Transverse colon (tissue), 4 donors: ENCODE measurements at regions not wholly inside any gene's neighbourhood (a gene's known extent, or its start where the extent isn't known, plus 50 kb on each side); places are given as distances from the start of the nearest gene placed in this dataset.

Experiments used
- DNase-seq: peaks from one replicate; pipeline ENCODE4 v3.0.0-alpha.2; 2019
- H3K27ac ChIP-seq, 4 donors: fragments of 200-600 bp; sonication (generic); 2 replicates each; pipeline ENCODE4 v1.5.1; 2016 to 2018; ENCODE audit warnings: inconsistent platforms in 4 of 4
- H3K27me3 ChIP-seq: fragments of 200-600 bp; sonication (generic); 2 replicates; pipeline ENCODE4 v1.5.1; 2017; ENCODE audit warnings: inconsistent platforms
- H3K36me3 ChIP-seq, 4 donors: fragments of 200-600 bp; sonication (generic); 2 replicates each; pipeline ENCODE4 v1.5.1; 2017 to 2019; ENCODE audit warnings: inconsistent platforms in 4 of 4
- H3K4me1 ChIP-seq, 4 donors: fragments of 200-600 bp; sonication (generic); 2 replicates each; pipeline ENCODE4 v1.5.1; 2017 to 2020; ENCODE audit warnings: inconsistent platforms in 4 of 4
- H3K4me3 ChIP-seq, 4 donors: fragments of 200-600 bp; sonication (generic); 1 replicate in 1 of 4; 2 replicates in 3 of 4; pipeline versions ENCODE4 v1.5.1 to v1.6.1; 2017 to 2019; ENCODE audit warnings: inconsistent platforms in 4 of 4
- H3K9me3 ChIP-seq, 2 donors: fragments of 200-600 bp; sonication (generic); 2 replicates each; pipeline ENCODE4 v1.5.1; 2017 to 2019; ENCODE audit warnings: inconsistent platforms in 2 of 2
- EP300 ChIP-seq: sonication (generic); formaldehyde crosslinking; IDR thresholded peaks from one replicate; pipeline ENCODE4 v1.6.1; 2017; ENCODE audit warnings: antibody characterized with exemption, low read depth
- POLR2A ChIP-seq: fragments of 450-650 bp; IDR thresholded peaks from one replicate; pipeline ENCODE4 v1.6.1; 2016; ENCODE audit warnings: antibody characterized with exemption, mild to moderate bottlenecking, moderate library complexity
- POLR2AphosphoS5 ChIP-seq, 3 donors: sonication (generic); formaldehyde crosslinking; IDR thresholded peaks; one replicate each; pipeline ENCODE4 v1.6.1; 2016; ENCODE audit warnings: antibody characterized with exemption in 3 of 3
- WGBS, 2 donors: methylation state at CpG; one replicate each; pipeline ENCODE4 v1.1.5; 2018; ENCODE audit warnings: low coverage in 1 of 2; 5-methylcytosine and 5-hydroxymethylcytosine counted together
- in situ Hi-C, 4 donors: fragments of 200-750 bp; cut with MboI; loops; one replicate each; pipeline versions ENCODE4 v1.15.0 to v1.15.1; 2017; ENCODE audit warnings: low sequenced_read_pairs in 3 of 4, low pct_ligation_motif_present in 1 of 4, low pct_unique_long_range_greater_than_20kb in 1 of 4
- intact Hi-C: fragments of 100-400 bp; cut with DNase I; formaldehyde crosslinking; loops from one replicate; pipeline ENCODE4 v1.15.1; 2023; ENCODE audit warnings: low total_unique reads
- TF ChIP-seq, protein P1 (sequence below), 5 experiments: fragments of 200-600 bp in 3 of 5; fragments of 450-650 bp in 2 of 5; sonication (generic) in 3 of 5; IDR thresholded peaks; 1 replicate in 2 of 5; 2 replicates in 3 of 5; pipeline ENCODE4 v1.5.1; 2016 to 2017; ENCODE audit warnings: antibody characterized with exemption in 5 of 5, inconsistent platforms in 3 of 5, mild to moderate bottlenecking in 2 of 5, moderate library complexity in 1 of 5

DNA sequence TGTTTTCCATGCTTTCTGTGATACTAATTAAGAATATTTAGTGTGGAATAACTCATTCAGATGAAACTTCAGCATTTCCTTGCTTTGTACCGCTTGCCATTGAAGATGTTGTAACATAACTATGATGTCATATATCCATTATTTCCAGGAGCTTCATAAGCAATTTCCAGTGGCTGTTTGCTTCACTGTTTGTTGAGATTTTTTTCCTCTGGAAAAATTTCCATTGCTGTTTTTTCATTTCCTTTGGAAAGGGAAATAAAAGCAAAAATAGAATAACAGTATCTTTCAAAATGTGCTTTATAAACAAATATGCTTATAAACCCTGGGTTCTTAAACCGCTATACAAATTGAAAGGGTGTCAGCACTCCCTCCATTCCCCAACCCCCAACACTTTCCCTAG is 319.6 kb upstream of the SEMA6D start:
- TF ChIP-seq POLR2AphosphoS5 (IDR thresholded peaks at IDR 0.05) (no peak), POLR2A (no peak), EP300 (no peak)
- TF ChIP-seq, protein P1, sequence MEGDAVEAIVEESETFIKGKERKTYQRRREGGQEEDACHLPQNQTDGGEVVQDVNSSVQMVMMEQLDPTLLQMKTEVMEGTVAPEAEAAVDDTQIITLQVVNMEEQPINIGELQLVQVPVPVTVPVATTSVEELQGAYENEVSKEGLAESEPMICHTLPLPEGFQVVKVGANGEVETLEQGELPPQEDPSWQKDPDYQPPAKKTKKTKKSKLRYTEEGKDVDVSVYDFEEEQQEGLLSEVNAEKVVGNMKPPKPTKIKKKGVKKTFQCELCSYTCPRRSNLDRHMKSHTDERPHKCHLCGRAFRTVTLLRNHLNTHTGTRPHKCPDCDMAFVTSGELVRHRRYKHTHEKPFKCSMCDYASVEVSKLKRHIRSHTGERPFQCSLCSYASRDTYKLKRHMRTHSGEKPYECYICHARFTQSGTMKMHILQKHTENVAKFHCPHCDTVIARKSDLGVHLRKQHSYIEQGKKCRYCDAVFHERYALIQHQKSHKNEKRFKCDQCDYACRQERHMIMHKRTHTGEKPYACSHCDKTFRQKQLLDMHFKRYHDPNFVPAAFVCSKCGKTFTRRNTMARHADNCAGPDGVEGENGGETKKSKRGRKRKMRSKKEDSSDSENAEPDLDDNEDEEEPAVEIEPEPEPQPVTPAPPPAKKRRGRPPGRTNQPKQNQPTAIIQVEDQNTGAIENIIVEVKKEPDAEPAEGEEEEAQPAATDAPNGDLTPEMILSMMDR (IDR thresholded peaks at IDR 0.05): no peak
- Histone ChIP-seq H3K4me1 (no peaks in the 10 kb centered on the region), H3K9me3 (no peaks in the 10 kb centered on the region), H3K27me3 (no peaks in the 10 kb centered on the region), H3K27ac (no peak overlapping the region), H3K36me3 (no peaks in the 10 kb centered on the region), H3K4me3 (no peak overlapping the region)
- intact Hi-C loops (no loop called here), in situ Hi-C loops (no loop called here)
- no peak for DNase-seq
- WGBS, 2 donors: 80 to 84% methylated on average over 2 of the region's 2 CpGs

DNA sequence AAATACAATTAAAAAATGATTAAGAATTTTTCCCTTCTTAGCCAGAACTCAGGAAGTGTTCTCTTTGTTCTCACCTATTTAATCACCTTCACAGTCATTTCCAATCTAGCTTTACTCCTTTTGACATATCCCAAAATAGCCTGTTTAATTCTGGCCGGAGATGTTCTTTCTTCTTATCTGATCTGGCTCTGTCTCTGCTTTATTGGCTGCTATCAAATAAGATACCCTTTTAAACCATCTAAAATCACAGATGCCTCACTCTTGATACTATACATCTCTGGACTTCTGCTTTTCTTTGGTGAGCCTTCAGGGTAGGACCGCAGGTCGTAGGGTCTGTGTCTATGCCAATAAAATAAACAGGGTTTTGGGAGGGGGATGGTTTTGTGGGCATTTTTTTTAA is 319.2 kb upstream of the SEMA6D start:
- in situ Hi-C loops: no loop called here

DNA sequence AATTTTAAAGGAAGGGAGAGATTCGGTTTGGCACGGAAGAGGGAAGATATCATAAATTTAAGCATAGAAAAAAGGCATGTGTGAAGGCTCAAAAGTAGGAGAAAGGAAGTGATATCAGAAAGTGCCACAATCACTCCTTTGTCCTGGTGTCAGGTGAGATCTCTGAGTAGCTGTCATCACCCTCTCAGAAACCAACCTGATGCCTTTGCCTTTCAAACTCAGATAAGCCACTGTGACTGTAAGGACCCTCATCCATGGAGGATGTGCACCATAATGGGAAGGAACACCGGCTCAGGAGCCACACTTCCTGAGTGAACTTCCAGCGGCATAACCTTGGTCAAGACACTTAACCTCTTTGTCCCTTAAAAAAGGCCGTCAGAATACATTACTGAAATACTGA is 318.7 kb upstream of the SEMA6D start:
- no peak for TF ChIP-seq POLR2AphosphoS5 (IDR thresholded peaks at IDR 0.05)
- no peak for TF ChIP-seq POLR2A
- intact Hi-C loops: no loop called here
- H3K36me3 ChIP-seq: no peaks in the 10 kb centered on the region
- in situ Hi-C loops: no loop called here
- H3K4me1 ChIP-seq: no peaks in the 10 kb centered on the region
- 74 to 81% methylated on average over 4 to 5 of the region's 5 CpGs for WGBS, 2 donors
- no peaks in the 10 kb centered on the region for H3K27me3 ChIP-seq
- H3K4me3 ChIP-seq: no peak overlapping the region
- DNase-seq: no peak
- H3K9me3 ChIP-seq: no peaks in the 10 kb centered on the region
- H3K27ac ChIP-seq: no peak overlapping the region

More for the DNA sequence above, 319.2 kb upstream of the SEMA6D start:
- 59 to 65% methylated on average over 3 of the region's 3 CpGs for WGBS, 2 donors
- DNase-seq: no peak
- H3K4me1 ChIP-seq: no peaks in the 10 kb centered on the region
- intact Hi-C loops: no loop called here
- no peaks in the 10 kb centered on the region for H3K27me3 ChIP-seq
- H3K9me3 ChIP-seq: no peaks in the 10 kb centered on the region
- H3K36me3 ChIP-seq: no peaks in the 10 kb centered on the region
- H3K4me3 ChIP-seq: no peak overlapping the region
- TF ChIP-seq POLR2AphosphoS5 (IDR thresholded peaks at IDR 0.05): no peak
- TF ChIP-seq EP300: no peak
- TF ChIP-seq, protein P1 (IDR thresholded peaks at IDR 0.05): no peak
- TF ChIP-seq POLR2A: no peak
- no peak overlapping the region for H3K27ac ChIP-seq

DNA sequence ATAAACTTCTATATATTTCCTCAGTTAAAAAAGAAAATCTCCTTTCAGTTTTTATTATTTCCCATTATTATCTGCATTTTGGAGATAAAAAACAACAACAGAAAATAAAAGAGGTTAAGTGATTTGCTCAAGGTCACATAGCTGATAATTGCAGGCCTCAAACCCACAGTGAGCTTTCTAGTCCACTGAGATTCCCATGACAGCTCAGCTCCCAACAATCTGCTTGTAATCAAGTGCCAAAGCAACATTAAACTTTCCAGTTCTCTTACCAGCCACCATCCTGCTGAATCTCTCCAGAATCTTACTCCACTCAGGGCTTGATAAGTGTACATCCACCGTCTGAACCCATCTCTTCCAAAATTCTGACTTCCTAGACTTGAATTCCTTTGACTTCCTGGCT is 318.2 kb upstream of the SEMA6D start:
- intact Hi-C loops: no loop called here
- no peak for DNase-seq
- H3K4me1 ChIP-seq: no peaks in the 10 kb centered on the region
- no peak overlapping the region for H3K4me3 ChIP-seq
- TF ChIP-seq POLR2AphosphoS5 (IDR thresholded peaks at IDR 0.05) (no peak), EP300 (no peak), POLR2A (no peak)
- TF ChIP-seq, protein P1 (IDR thresholded peaks at IDR 0.05): no peak
- no peak overlapping the region for H3K27ac ChIP-seq
- H3K9me3 ChIP-seq: no peaks in the 10 kb centered on the region
- no peaks in the 10 kb centered on the region for H3K36me3 ChIP-seq
- in situ Hi-C loops: no loop called here
- WGBS, 2 donors: 56 to 72% methylated on average over 1 of the region's 1 CpG
- no peaks in the 10 kb centered on the region for H3K27me3 ChIP-seq

DNA sequence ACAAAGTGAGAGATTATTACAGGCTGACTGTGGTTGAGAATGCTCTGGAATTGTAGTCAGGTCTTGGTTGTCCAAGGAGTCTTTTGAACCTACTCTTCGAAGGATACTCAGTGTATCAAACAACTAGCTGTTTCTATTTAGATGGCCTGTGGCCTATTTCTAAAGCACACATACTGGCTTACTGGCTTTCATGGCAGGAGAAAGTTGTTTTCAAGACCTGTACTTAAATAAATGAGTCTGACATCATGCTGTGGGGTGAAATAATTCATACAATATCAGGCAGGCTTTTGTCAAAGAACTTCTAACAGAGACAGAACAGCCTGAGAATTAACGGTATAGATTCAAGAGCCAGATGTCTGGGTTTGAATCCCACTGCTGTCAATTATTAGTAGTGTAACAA is 316.7 kb upstream of the SEMA6D start:
- intact Hi-C loops (no loop called here), in situ Hi-C loops (no loop called here)
- no peak for DNase-seq
- Histone ChIP-seq H3K27me3 (no peaks in the 10 kb centered on the region), H3K27ac (no peak overlapping the region), H3K4me3 (no peak overlapping the region), H3K9me3 (no peaks in the 10 kb centered on the region), H3K36me3 (no peaks in the 10 kb centered on the region), H3K4me1 (no peaks in the 10 kb centered on the region)
- no peak for TF ChIP-seq POLR2AphosphoS5 (IDR thresholded peaks at IDR 0.05)
- TF ChIP-seq, protein P1 (IDR thresholded peaks at IDR 0.05): no peak
- TF ChIP-seq POLR2A: no peak
- no peak for TF ChIP-seq EP300
- WGBS, 2 donors: 70 to 74% methylated on average over 2 of the region's 2 CpGs
